ENCODE measurements at regions not wholly inside any gene's neighbourhood (a gene's known extent, or its start where the extent isn't known, plus 50 kb on each side); places are given as distances from the start of the nearest gene placed in this dataset.

GRCh38 chr1:31485166-31485565, 72.2 kb downstream of the SERINC2 start:
- TF ChIP-seq ZNF362 (CRISPR knock-in tag; IDR thresholded peaks at IDR 0.05; ENCODE audit: borderline replicate concordance) (no peak), ZBTB38 (CRISPR knock-in tag; IDR thresholded peaks at IDR 0.05) (no peak), E2F5 (CRISPR knock-in tag; conservative IDR thresholded peaks at IDR 0.05) (no peak), SMAD3 (CRISPR knock-in tag; IDR thresholded peaks at IDR 0.05) (no peak), NFIC (IDR thresholded peaks at IDR 0.05; ENCODE audit: low read length) (no peak), HIVEP1 (CRISPR knock-in tag; IDR thresholded peaks at IDR 0.05) (no peak)

Measured in HepG2 (cell line).